ENCODE measurements at regions not wholly inside any gene's neighbourhood (a gene's known extent, or its start where the extent isn't known, plus 50 kb on each side); places are given as distances from the start of the nearest gene placed in this dataset.

DNA sequence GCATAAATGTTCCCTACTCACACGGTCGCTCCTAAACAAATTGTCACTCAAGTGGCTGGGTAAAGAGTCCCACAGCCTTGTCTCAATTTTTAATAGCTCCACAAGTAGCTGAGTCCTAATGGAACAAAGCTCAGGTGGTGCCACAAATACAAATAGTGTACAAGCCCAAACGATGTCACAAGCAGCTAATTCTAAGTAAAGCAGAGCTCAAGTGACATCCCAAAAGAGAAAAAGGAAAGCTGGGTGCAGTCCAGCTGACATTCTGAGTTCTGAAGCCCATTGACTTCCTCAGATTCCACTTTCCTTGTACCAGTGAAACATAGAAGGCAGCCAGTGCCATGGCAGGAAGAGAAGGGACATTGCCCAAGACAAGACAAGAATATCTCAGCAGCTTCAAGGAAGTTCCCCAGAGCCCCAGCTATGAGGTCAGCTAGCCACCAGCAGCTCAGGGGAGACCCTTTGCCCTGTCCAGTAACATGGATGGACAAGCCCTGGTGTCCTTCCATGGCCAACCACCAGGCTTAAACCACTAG, 231.2 kb upstream of the SGCD start:
- no peak for DNase-seq

GRCh38 chr5:156096259-156096658, 230.7 kb upstream of the SGCD start:
- DNase-seq: no peak

GRCh38 chr5:156103155-156103885, 223.6 kb upstream of the SGCD start:
- no peak for DNase-seq

DNA sequence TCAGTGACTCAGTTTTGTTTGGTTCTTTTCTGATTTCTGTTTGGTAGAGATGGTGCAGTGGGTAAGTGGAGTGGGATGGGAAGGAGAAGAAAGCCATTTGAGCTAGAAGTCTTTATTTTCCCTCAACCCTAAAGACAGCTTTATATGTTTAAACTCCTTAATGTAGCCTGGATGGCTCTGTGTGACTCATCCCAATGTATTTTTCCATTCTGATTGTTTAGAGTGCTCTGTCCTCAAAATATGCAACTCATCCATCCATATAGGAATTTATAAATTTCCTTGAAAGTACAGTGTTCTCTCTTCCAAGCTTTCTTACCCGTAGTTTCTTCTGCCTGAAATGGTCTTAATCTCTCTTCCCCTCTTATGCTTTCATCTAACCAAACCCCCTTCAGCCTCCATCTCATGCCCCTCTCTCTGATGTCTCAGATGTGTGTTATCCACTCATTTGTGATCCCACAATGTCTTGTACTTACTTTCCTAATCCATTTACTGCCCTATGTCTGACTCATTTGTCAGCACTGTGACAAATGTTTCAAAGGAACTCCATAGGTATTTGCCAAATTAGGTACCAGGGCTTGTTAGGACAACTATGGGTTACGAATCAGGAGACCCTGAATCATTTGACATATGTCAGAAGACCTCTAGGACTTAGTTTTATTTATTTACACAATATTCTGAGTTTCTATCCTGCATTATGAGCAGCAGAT, 217.5 kb upstream of the SGCD start:
- DNase-seq: no peak

DNA sequence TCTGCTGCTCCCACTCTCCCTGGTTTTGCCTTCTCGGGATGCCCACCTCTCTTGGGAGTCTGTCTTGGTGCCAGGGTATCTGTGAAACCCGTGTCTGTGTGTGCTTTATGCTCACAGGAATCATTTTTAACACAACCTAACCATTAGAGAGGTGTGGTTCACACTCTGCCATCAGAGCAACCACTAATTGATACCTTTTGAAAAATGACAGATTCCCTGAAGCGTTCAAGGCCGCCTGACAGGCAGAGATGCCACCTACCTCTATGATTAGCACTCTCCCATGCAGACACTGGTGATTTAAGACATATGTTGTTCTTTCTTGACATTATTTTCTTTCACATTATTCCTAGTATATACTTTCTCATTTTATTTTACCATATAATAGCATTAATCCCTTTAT, 207.3 kb upstream of the SGCD start:
- no peak for DNase-seq

DNA sequence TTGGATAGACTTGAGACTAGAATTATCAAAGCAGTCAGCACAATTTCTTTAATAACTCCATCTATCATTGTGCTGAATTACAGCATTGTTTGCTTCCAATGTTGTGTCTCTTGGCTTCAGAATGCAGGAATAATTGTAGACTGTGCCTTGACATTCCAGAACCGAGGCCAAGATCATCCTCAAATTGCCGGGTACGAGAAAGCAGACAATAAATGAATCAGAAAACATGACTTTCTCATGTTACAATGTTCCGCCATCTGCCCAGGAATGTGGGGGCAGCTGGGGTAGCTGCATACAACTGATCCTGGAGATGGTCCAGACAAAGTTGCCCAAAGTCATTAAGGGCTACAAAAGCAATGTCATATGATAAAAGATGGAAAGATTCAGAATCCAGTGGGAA, 206.2 kb upstream of the SGCD start:
- DNase-seq: no peak

- no peak for DNase-seq
These were observed 205.7 kb upstream of the SGCD start for GRCh38 chr5:156121234-156121633.

GRCh38 chr5:156121882-156122281, 205.1 kb upstream of the SGCD start:
- no peak for DNase-seq

GRCh38 chr5:156124708-156125107, 202.3 kb upstream of the SGCD start:
- no peak for DNase-seq

- no peak for DNase-seq
These were observed 201.8 kb upstream of the SGCD start for GRCh38 chr5:156125118-156125517.

DNA sequence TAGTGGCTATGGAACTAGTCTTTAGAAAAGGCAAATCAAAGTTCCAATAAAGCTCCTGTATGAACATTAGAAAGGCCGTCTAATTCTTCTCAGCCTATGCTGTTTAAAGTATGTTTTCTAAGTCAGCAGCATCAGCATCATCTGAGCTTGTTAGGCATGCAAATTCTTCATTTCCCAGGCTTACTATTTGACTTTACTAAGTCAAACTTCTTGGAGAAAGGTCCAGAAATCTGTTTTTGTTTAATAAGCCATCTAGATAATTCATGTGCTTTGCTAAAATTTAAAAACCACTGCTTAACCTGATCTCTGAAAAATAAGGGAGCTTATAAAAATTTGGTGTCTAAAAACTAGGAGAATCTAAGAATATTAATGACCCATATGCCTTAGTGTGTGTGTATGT, 200.2 kb upstream of the SGCD start:
- no peak for DNase-seq

DNA sequence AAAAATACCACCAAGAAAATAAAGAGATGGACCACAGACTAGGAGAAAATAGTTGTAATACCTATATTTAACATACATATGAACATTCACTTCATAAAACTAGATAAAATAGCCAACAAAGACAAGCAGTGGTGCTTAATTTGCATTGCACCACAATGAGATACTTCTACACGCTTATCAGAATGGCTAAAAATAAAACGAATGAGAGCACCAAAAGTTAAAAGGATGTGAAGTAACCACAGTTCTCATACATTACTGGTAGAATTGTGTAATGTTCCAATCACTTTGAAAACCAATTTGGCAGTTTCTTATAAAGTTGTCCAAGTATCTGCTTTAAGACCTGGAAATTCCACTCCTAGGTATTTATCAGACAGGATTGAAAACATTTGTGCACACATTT, 198.9 kb upstream of the SGCD start:
- DNase-seq: no peak

DNA sequence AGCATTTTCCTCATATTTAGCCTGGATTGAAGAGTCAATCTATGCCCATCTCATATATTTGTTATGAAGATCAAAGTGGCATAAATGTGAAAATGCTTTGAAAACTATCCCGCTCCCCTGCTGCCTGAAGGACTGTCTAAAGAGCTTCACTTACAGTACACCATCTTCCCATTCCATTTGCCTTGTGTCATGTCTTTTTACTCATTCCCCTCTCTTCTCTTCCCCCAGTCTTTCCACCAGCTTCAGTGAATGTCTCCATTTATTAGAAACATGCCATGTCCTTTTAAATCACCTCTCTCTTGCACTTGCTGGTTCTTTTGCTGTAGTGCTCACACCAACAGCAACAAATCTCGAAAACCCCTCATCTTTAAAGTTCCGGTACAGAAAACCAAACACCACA, 192.7 kb upstream of the SGCD start:
- DNase-seq: no peak

GRCh38 chr5:156135531-156135930, 191.4 kb upstream of the SGCD start:
- no peak for DNase-seq

- DNase-seq: no peak
These were observed 189.7 kb upstream of the SGCD start for GRCh38 chr5:156137071-156137869.

- DNase-seq: no peak
These were observed 184.1 kb upstream of the SGCD start for GRCh38 chr5:156142867-156143266.

DNA sequence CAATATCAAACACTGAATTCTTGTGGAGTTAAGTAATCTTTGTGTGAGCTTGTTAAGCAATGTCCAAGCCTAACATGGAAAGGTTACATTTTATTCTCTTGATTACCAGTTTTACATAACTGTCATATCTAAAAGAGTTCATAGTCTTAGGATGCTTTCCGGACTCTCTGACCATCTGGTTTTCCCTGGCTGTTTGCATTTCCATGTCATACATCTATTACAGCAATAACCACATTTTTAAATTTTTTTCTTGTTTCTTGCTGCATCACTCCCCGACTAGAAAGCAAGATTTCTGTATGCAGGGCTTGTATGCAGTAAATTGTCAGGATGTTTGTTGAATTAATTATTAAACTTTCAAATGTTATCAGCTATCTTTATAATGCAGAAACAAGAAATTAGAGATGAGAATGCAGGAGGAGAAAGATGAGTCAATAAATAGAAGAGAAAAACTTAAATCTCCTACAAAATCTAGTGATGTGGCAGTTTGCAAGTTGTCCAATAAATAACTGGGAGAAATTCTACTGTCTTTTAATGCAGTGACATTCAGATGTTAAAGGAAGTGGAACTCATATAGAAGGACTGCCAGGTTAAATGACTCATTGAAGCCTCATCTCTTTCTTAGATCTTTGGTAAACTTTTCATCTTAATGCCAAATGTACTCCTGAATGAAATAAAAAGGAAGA, 179.6 kb upstream of the SGCD start:
- DNase-seq: no peak

DNA sequence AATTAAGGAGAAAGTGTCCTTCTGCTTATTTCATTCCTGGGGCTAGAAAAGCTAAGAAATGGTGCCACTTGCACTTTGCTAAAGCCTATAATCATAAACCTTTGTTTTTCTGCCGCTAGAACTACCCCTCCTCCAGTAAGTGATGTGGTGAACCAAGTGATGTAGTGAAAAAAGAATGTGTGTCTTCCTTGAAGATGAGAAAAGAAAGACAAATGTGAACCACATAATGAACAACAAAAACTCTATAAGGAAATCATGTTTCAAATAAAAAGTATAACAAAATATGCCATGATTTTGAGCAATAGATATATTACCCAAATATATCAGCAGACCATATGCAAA, 179.0 kb upstream of the SGCD start:
- DNase-seq: no peak

DNA sequence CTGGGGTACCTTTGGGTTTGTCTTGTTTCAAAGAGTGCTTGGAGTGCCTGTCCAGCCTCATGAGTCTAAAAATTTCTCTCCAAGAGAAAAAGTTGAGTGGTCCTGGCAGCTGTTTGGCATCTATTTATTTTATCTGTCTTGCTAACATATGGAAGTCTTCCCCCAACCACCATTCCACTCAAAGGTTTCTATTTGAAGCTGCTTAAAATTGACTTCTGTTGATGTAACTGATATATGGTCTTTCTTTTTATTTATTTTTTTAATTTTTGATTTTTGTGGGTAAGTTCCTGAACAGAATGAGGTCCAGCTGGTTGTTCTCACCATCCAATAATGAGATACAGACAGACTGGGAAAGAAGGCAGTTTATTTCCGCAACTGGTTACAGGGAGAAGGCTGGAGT, 178.7 kb upstream of the SGCD start:
- DNase-seq: no peak

- no peak for DNase-seq
These were observed 177.8 kb upstream of the SGCD start for GRCh38 chr5:156149213-156149612.

GRCh38 chr5:156153602-156154001, 173.4 kb upstream of the SGCD start:
- DNase-seq: no peak

DNA sequence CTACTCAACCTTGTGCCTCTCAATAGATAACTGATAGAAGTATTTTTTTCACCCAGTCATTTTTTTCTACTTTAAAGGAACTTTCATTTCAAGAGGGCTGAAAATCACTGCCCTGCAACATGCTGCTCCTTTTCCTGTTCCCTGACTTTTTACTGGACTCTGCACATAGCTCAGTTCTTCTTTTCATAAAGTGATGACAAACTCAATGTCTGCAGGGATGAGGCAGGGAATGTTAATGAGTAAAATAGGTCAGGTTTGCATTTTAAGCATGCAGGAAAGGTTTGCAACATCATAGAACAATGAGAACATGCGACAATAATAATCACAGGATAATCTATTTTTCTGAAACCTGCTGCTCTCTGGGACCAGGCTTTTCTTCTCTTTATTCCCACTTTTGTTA, 172.2 kb upstream of the SGCD start:
- no peak for DNase-seq

- no peak for DNase-seq
These were observed 171.4 kb upstream of the SGCD start for GRCh38 chr5:156155598-156155997.

Data from CD4-positive, alpha-beta T cell treated with Interleukin-4 for 4 hours (primary cell).